GM19240 (cell line): ENCODE measurements at regions not wholly inside any gene's neighbourhood (a gene's known extent, or its start where the extent isn't known, plus 50 kb on each side); places are given as distances from the start of the nearest gene placed in this dataset.

Experiments
- DNase-seq: peaks from one replicate; pipeline ENCODE4 v3.0.0; 2011; ENCODE audit warnings: low spot score; ENCODE audit not compliant: insufficient read length

DNA sequence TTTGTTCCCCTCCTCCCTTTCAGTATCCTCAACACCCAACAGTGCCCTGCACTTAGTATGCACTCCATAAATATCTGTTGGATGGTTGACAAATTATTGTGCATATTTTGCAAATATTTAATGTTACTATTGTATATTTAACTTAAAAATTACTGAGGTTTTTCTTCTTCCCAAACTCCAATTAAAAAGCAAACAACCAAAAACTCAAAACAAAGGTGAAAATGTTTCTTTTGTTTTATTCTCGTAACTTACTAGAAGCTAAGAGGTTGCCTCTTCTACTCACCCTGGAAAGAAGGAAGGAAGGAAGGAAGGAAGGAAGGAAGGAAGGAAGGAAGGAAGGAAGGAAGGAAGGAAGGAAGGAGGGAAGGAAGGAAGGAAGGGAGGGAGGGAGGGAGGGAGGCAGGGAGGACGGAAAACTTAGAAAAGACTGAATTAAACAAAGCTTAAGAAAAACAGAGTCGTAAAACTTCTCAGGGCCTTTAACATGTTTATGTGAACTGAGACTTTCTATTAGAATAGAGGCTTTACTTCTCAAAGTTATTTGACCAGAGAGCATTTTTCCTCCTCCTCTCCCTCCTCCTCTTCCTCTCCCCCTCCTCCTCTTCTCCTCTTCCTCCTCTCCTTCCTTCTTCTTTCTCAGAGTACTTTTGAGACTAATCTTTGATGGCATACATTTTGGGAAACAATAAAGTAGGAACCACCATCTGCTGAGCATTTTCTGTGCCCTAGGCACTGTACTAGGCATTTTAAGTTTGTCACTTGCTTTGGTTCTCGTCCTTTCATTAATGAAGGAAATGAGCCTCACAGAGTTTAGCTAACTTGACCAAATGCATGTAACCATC is 396.6 kb upstream of the WWC1 start:
- no peak for DNase-seq

DNA sequence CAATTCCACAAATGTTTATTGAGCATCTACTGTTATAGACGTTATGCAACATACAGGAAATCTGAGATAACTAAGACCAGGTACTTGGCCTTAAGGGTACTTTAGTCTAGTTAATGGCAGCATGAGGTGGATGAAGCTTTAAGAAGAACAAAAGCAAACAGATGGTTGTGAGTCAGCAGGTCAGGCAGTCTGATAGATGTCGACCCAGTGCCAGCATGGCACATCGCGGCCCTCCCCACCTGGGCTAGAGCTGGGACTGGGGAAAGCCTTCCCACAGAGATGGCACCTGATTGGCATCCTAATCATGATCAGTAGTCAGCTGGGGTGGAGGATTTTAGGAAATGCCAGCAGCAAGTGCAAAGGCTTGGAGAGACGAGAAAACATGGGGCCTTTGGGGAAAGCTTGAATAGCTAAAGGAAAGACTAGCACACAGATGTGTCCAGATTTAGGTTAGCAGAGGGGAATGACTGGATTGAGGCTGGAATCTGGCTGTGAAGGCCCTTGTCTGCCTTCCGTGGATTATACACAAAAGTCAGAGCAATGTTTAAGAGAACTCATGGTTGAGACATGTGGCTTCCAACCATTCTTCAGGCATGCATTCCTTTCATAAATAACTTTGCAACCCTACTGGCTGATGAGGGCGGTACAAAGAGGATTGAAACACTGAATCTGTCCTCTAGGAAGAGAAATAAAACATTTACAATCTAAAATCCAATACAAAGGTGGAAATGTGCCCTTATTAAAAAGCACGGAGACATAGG is 395.4 kb upstream of the WWC1 start:
- DNase-seq: no peak

DNA sequence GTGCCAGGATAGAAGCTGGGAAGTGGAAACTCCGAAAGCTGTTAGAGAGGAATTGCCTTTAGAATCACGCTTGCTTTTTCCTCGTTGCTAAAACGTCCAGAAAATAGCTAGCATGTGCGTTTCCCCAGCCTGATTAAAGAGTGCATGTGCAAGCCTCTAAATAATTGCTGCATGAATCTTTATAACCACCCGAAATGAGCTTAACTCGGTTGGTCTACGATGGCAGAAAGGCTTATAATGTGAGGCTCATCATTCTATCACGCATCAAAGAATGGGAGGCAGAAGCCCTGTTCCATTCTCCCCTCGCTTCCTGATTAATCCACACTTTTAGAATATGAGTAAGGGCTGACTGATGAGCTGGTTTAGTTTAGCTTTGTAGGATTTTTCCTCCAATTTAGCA is 394.6 kb upstream of the WWC1 start:
- no peak for DNase-seq

DNA sequence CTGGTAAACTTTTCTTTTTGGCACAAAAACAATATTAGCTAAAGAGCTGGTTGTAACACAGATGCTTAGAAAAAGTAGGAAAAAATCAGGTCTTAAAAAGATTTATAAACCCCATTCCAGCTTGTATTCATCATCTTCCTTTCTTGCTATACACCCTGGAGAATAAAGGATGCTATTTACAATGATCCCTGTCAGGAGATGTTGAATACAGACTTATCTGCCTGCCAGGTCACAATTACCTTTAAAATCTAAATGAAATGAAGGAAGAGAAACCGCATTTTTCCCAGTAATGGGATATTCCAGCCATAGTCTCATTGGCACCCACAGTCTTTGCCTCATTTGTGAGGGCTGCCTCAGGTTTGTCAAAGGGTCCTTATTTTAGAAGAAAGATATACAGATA is 394.1 kb upstream of the WWC1 start:
- no peak for DNase-seq

DNA sequence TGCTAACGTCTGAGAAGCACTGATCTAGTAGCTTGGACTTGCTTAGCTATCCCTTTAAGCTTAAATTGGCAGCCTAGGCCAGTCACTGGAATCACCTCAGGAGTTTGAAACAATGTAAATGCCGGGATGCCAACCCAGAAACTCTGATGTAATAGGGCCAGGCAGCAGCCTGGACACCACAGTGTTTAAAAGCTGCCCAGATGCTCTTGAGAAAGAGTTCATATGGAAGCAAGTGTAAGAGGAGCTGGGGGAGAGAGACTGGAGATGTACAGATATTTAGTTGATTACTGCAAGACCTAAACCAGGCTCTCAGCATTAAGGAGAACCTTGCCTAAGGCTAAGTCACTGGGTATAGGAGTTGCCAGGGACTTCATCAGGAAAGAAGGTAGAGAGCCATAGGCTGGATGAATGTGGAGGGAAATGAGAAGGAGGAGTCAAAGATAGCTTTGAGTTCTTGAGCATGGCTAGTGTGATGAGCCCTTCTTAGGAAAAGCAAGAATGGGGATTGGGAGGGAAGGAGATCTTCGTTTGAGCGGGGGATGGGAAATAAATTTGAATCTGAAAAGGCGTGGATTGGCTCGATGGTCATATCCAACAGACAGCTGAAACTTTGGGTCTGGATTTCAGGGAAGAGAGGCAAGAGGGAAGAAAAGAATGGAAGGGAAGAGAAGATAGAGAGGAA is 392.9 kb upstream of the WWC1 start:
- no peak for DNase-seq

DNA sequence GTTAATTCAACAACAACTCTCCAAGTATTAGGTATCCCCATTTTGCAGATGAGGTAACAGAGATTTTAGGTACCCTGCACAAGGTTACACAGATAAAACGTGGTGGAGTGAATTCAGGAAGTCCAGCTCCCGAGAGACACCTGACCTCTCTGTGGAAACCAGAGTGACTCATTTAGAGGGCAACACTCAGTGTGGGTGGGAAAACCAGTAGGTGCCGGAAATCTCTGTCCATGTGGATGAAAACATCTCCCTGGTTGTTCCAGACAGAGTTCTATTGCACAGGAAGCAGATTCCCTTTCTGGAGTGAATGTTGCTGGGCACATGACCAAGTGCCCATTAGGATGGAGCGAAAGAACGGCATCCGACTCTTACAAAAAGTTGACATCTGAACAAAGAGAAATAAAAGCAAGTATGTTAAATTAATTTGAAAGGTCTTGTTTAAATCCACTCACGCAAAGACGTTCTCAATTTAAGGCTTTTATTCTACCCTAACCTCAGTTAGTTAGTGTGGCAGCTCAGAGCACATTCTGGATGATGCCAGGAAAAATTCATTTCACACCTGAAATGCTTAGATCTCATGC is 391.9 kb upstream of the WWC1 start:
- no peak for DNase-seq

DNA sequence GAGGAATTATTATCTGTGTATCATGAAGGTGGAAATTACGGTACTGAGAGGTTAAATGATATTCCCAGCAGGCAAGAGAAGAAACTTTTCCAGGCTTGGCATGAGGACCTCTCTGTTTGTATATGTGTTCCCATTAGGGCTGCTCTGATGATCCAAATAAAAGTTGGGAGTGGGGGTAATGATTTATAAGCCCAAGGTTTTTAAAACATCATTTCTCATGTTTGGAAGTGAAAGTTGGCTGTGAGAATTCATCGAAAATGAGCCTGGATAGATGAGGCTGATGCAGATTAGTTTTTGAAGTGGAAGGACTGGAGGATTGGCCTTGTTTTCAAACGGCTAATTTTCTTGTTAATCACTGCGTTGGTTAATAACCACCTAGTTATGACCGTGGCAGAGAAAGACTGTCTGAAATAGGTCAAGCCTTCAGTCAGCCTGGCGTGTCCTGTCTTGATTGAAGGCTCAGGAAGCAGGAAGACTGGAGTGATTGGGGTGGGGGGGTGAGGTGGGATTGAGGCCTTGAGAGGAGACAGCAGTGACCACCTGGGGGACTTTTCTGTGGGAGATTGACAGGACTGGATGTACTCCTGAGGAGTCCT is 391.0 kb upstream of the WWC1 start:
- DNase-seq: no peak

DNA sequence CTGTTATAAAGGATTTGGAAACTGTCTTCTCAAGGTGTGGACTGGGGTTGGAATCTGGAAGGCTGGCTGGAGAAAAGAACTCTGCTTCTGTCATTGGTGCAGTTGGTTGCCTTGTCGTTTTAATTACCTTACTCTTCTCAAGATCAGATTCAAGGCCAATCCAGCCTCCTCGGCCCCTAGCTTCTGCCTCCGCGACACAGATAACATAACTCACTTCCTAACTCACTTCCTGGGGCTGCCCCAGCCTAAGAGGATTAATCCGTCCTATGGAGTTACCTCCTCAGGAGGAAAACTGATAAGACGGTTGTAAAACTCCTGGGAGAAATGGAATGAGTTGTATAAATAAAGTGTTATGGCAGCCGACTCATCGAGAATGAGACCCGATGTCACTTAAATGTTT is 389.1 kb upstream of the WWC1 start:
- no peak for DNase-seq

DNA sequence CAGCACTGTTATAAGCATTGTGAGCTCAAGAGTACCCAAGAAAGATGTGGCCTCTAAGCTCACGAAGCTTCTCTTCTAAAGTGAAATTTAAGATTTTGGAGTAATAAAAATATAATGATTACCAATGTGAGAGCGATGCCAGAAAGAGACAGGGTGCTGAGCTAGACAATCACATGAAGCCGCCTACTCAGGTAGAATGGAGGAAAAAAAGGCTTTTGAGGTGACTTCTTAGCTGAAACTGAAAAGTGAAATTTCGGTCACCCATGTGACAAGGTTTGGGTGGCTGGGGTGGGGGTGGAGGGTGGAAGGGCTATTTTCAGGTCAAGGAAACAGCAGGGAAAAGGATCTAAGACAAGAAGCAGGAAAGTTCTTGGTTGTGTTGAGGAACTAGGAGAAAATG is 388.2 kb upstream of the WWC1 start:
- no peak for DNase-seq

DNA sequence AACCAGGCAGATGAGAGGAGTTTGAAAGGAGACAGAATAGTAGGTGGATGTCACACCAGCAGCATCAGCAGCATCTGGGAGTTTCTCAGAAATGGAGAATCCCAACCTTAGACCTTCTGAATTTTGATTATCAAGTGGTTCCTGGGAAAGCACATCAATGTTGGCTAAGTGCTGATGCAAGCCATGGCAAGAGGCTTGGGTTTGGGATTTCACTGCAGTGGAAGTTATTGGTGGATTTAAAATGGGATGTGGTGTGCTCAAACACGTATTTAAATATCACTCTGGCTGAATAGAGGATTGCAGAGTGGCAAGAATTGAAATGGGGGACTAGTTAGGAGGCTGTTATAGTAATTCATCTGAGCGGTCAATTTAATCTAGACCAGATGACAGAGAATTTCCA is 387.8 kb upstream of the WWC1 start:
- DNase-seq: no peak

DNA sequence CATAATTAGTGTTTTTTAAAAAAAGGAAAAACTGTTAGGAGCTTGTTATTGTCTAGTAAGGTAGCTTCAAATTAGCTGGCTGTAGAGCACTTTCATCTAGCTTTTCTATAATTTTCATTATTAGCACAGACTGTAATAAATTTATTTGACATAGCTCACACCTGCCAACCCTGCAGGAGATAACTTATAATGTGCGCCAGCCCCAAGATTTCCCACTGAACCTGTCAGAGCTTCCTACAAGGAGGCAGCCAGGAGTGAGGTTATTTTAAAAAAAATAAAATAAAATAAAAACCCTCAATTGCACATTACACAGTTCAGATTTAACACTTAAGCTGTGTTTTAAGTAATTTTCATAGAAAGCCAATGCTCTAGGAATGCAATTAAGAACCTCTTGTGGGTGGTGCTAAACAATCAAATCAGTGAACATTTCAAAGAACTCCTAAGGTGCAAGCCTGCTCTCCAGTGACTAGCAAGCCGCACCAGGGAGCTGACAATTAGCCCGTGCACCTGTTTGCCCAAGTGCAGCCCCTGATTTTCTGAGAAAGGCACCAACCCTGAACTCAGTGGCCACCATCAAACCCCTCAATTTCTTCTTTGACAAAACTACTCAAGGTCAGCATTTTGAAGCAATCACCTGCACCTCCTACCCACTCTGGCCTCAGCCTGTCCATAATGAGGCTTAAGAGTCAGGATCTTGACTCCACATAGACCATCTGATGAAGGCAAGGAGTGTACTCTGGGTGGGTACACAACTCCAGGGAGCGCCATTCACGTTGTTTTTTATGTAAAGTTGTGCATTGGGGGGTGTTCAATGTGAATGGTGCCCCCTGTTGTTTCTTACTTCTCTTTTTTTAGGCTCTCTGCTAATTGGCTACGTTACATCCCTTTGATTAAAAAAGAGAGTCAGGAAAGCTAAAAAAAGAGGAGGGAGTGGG is 385.3 kb upstream of the WWC1 start:
- DNase-seq: no peak

DNA sequence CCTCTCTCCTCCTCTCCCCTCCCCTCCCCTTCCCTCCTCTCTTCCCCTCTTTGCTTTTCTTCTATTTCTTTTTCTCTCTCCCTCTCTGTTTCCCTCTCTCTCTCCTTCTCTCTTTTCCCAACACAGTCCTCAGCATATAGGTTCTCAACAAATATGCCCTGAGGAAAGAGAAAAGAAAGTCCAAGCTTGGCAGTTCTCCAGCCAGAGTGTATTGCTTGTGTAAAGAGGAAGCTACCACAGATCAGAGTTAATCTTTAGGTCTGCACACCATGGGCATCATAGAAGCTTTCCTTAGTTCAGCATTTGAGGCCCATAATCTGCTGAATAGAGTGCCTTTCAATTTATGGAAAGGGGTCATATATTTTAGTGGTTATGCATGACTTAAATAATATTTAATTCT is 382.8 kb upstream of the WWC1 start:
- DNase-seq: no peak

DNA sequence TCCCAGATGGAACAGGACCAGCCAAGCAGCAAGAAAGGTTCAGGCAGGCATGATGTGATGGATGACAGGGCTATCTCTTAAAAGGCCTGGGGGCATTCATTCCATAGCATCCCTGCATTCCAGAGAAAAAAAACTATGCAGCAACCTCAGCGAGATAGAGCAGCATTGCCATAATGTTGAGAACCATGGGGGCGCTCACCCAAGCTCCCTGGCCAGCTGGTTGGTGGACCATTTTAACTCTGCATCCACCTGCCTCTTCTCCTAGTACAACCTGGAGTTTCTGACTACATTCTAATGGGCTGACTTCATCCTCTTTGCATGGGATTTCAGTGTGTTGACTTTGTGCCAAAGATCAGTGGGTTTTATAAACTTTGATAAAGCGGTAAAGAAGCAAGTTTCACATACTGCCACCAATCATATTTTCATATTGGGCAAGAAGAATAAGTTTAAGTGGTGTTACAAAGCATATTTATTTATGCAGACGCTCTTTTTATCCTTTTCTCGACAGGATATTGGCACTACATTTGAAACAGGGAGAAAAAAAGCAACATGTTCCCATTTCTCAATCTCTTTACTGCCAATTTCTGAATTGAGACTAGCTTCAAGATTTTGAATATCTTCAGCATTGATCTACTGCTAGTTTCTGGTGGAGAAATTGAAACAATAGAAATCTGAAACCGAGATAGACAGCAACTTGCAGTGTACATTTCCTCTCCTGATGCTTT is 378.3 kb upstream of the WWC1 start:
- DNase-seq: no peak

DNA sequence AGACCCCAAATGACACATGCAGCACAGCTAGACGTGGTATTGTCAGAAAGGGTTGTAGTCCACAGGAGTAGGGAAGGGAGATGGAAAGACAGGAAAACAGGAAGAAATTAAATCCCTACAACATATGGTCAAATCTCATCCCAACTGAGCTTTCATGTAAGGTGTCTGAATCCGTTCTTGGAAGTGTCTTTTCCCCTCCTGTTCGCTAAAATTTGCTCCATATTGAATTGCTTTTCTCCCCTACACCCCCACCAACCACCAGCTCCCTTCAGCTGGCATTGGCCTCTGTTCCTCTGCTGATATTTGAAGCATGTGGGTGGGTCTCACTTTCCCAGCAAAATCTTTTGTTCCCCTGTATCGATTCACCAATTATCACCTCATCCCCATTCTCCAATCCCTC is 376.2 kb upstream of the WWC1 start:
- no peak for DNase-seq

DNA sequence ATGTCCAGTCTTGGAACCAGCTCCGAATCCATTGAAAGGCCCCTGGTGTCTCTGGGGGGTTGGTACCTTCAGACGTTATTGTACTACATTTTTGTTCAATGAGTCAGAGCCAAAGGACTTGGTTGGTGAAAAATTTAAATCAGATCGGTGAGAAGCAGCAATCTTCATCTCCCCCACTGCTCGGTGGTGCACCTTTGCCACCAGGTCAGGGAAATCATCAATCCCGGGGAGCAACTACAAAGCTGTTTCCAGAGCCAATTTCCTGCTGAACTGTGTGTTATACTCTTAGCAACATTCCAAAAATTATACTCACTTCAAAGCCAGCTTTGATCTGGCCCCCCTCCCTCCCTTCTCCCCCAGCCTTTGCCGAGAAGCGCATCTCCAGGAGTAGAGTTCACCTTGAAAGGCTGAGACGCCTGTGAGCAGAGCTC is 375.2 kb upstream of the WWC1 start:
- no peak for DNase-seq

DNA sequence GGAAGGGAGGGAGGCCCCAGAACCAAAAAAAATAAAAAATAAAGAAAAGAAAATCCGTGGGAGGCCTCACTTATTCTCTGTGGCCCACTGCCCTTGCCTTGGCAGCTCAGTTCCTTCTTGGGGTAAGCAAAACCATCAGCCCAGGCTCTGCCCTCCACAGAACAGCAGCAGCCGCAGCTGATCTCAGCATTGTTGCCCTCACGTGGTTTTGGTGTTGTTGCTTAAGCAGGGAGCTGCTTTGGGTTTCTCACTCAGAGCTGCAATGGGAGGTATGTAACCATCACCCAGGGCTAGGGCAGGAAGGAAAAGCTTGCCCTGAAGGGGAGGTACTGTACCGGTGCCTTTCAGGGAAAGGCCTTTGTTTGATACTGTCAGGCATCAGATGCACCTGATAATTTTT is 374.7 kb upstream of the WWC1 start:
- no peak for DNase-seq

DNA sequence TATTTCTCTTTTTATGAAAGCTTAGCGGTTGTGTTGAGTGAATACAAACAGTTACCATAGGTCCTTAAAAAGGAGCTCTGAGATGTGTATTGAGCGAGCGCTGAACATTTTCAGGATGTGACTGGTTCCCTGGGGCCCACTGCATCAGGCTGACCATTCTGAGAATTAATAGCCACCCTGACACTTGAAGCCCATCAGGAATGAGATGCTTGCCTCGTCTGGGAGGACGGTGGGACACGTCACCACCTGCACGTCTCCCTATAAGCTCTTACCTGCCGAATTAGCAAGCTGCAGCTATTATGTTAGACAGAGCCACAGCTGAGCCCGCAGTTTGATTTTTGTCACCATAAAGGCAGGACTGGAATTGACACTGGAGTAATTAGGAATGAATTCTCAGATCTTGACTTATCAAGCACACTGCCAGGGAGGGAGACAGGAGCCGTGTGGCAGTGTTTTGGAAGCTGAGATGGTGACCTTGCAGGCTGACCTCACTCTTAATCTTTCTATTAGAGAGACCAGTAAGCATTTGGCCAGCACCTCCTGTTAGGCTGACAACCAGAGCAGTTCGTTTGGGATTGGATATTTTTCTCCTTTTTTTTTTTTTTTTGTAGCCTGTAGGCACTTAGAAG is 373.1 kb upstream of the WWC1 start:
- no peak for DNase-seq

DNA sequence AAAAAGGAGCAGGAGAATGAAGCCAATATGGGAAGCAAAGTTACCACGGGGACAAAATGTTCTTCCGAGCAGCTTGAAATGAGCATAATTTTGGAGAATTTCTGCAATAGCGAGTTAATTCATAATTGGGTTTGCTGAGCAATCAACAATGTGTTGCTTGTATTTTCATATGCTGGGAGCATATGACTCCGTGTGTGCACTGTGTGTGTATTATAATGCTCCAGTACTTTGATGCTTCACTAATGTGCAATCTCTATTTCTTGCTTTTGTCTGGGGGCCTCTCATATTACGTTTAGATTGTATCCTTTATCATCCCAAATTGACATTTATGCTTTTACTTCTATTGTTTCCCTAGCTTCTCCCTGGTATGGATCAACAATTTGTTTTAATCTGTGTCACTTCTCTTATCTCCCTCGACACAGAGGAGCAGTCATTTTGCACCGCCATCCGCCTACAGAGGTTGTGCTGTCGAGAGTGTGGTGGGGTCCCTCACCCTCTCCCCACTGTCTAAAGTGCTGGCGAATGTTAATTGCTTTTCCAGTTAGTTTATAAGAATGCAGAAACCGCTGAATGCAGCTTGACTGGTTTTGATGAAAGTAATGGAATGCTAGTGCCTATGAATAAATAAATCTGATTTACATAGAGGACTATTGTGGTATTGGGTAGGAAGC is 372.5 kb upstream of the WWC1 start:
- DNase-seq: no peak

DNA sequence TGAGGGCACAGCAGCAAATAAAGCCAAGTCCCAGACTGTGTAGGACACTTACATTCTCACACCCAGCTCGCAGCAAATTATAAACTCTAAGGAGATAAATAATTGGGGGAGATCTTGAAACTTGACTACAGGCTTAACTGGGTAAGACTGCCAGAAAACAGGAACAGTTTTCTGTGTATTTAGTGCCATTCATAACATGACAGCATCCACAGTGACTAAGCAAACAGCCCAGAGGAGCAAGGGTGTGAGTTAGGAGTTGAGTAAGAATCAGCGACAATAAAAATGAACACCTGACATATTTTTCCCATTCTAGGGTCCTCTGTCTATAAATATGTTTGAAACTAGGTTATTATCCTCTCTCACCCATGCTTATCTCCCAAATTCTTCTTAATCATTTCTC is 370.9 kb upstream of the WWC1 start:
- DNase-seq: no peak
